DND-41 (cell line): ENCODE measurements at regions not wholly inside any gene's neighbourhood (a gene's known extent, or its start where the extent isn't known, plus 50 kb on each side); places are given as distances from the start of the nearest gene placed in this dataset.

Source experiments
- CTCF ChIP-seq: IDR thresholded peaks from 2 replicates; pipeline ENCODE4 v1.5.1; 2012; ENCODE audit warnings: borderline replicate concordance, low read length, moderate library complexity, mild to moderate bottlenecking; ENCODE audit not compliant: poor library complexity, severe bottlenecking; ENCODE audit errors: extremely low read depth
- EZH2 ChIP-seq: IDR thresholded peaks from 3 replicates; pipeline ENCODE4 v1.6.1; 2012; ENCODE audit warnings: borderline replicate concordance, low read depth, mild to moderate bottlenecking, moderate library complexity, low read length, inconsistent platforms; ENCODE audit not compliant: severe bottlenecking

- TF ChIP-seq CTCF, result no peak
- TF ChIP-seq EZH2, result no peak
Observed at GRCh38 chr14:29282169-29282568, 515.6 kb downstream of the FOXG1 start.
